IPS DF 19.7 (cell line): ENCODE measurements at regions not wholly inside any gene's neighbourhood (a gene's known extent, or its start where the extent isn't known, plus 50 kb on each side); places are given as distances from the start of the nearest gene placed in this dataset.
"Not testable (repeated sequence)": the region's sequence is repeated elsewhere in the genome, so short reads cannot be mapped to it uniquely, and the experiment has no call there.

Experiments
- DNase-seq: peaks from one replicate; pipeline ENCODE4 v3.0.0-alpha.2; 2013; ENCODE audit warnings: low read depth, low spot score

DNA sequence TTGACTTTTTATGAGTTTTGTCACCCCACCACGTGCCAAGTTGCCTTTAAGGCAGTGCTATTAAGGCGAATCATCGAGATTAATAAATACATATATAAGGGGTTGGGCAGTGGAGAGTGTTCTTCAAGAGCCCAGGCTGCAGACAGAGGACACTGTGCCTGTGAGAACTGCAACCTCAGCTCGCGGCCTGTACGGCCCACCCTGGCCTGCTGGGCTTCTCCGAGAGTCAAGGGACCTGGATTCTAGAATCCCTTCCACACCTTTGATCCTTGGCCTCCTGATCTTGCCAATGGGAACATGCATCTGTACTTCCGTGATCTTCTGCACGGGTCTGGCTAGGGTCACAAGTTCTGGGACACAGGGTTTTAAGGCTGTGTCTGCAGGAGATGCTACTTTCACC is 54.5 kb downstream of the IRX5 start:
- DNase-seq = no peak

GRCh38 chr16:54985668-54986067 is 55.0 kb downstream of the IRX5 start:
- no peak for DNase-seq

- DNase-seq = no peak
Observed at GRCh38 chr16:54986409-54986808, 55.7 kb downstream of the IRX5 start.

DNA sequence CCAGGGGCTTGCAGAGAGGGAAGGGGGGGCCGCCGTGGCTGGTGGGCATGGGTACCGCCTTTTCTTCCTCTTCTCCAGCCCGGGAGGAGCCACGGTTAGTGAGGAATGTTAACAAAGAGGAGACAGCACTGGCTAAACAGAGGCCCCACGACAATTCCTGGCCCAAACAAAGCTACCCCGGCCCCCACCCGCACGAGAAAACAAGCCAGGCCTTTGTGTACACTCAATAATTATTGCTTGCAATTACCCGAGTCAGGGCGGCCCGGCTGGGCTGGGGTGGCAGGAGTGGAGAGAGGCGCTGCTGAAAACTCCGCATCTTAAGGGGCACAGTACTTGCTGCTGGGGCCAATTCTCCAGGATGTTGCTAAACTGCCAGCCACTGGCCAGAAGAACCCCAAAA is 56.4 kb downstream of the IRX5 start:
- no peak for DNase-seq

GRCh38 chr16:54991525-54991924 is 60.9 kb downstream of the IRX5 start:
- DNase-seq = no peak

- not testable (repeated sequence) for DNase-seq
Observed at GRCh38 chr16:54991946-54992345, 61.3 kb downstream of the IRX5 start.

GRCh38 chr16:54993106-54993895 is 62.6 kb downstream of the IRX5 start:
- no peak for DNase-seq

- DNase-seq = no peak
Observed at GRCh38 chr16:54996186-54996585, 65.5 kb downstream of the IRX5 start.

- DNase-seq = no peak
Observed at GRCh38 chr16:54998834-54999233, 68.2 kb downstream of the IRX5 start.

- DNase-seq = no peak
Observed at GRCh38 chr16:54999481-54999880, 68.8 kb downstream of the IRX5 start.

DNA sequence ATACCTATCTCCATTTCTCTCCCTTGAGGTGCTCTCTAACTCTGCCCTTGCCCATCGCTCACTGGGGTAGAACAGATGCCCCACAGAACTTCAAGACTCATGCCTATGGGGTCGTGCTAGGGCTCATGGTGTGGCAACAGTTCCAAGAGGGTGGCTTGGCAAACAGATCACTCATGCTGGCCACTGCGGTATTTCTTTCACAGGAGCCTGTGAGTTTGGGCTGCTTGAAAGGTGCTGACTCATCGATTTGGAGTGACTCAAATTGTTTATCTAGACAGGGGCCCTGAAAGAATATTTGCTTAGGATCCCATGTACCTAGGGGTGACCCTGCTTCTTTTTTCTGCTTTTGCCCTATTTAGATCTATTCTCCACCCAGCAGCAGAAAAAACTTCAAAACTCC is 69.9 kb downstream of the IRX5 start:
- no peak for DNase-seq

DNA sequence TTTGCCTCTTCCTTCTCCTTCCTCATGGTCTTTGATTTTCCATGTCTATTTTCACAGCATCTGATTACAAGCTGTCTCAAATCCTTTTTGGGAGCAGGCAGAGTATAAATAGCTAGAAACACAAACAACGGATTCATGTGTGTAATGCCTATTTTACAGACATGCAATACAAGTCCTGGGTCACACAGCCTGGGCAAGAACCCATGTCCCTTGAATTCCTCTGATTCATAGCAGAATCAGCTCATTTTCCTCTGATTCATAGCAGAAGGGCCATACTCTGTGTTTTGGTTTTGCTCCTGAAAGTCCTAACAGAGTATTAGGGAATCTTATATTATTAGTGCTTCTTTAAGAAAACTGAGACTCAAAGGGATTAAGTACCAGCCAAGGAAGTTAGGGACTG is 71.3 kb downstream of the IRX5 start:
- DNase-seq = no peak

DNA sequence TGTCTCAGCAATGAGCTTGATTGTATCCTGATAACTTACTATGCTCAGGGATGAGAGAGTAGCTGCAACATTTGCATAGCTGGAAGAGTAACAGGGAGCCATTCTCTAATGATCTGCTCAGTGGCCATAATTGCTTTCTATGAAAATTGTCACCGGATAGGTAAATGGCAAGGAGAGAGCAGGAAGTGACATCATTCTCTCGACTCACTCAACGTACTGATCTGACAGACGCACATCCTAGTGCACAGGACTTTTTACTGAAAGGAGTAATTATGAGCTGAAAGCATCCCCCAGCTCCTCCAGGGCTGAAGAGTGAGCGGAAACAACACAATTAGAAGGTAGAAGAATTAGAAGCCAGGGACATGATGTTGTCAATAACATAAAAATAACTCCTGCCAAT is 71.8 kb downstream of the IRX5 start:
- no peak for DNase-seq

- DNase-seq = no peak
Observed at GRCh38 chr16:55003306-55003705, 72.6 kb downstream of the IRX5 start.

- no peak for DNase-seq
Observed at GRCh38 chr16:55003916-55004315, 73.3 kb downstream of the IRX5 start.

GRCh38 chr16:55007504-55007903 is 76.8 kb downstream of the IRX5 start:
- DNase-seq = no peak

- DNase-seq = no peak
Observed at GRCh38 chr16:55008836-55009510, 78.3 kb downstream of the IRX5 start.

- DNase-seq = no peak
Observed at GRCh38 chr16:55009581-55009980, 78.9 kb downstream of the IRX5 start.

- DNase-seq = no peak
Observed at GRCh38 chr16:55010492-55011160, 80.0 kb downstream of the IRX5 start.

- no peak for DNase-seq
Observed at GRCh38 chr16:55012362-55012761, 81.7 kb downstream of the IRX5 start.

- DNase-seq = no peak
Observed at GRCh38 chr16:55012793-55013192, 82.1 kb downstream of the IRX5 start.

DNA sequence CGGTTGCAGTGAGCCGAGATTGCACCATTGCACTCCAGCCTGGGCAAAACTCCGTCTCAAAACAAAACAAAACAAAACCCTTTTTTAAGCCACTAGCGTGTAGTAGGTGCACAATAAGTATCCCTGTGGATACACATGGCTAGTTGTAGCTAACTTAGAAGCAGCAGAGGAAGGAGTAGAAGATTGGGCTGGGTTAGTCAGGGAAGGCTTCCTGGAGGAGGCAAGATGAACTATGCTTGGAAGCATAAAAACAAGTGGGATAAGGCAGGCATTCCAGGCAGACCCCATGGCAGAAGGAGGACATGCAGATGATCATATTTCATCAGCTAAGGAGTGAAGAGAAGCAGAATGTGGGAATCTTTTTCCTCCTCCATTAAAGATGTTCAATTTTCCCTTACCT is 83.4 kb downstream of the IRX5 start:
- no peak for DNase-seq
